GM23248 (cell line): ENCODE measurements at regions not wholly inside any gene's neighbourhood (a gene's known extent, or its start where the extent isn't known, plus 50 kb on each side); places are given as distances from the start of the nearest gene placed in this dataset.

Source experiments
- EZH2 ChIP-seq: fragments of 200-600 bp; sonication (generic); IDR thresholded peaks from 2 replicates; pipeline ENCODE4 v1.6.1; 2018; ENCODE audit warnings: antibody characterized with exemption, mild to moderate bottlenecking; ENCODE audit not compliant: insufficient read depth, poor library complexity, severe bottlenecking
- EZH2phosphoT487 ChIP-seq: fragments of 200-600 bp; sonication (generic); IDR thresholded peaks from 2 replicates; pipeline ENCODE4 v1.6.1; 2018; ENCODE audit warnings: antibody characterized with exemption, moderate library complexity, mild to moderate bottlenecking, low read depth; ENCODE audit not compliant: insufficient read depth

- TF ChIP-seq EZH2phosphoT487 = no peak
- no peak for TF ChIP-seq EZH2
These were observed 138.3 kb upstream of the NBEA start for GRCh38 chr13:34803756-34804155.
